ENCODE measurements at regions not wholly inside any gene's neighbourhood (a gene's known extent, or its start where the extent isn't known, plus 50 kb on each side); places are given as distances from the start of the nearest gene placed in this dataset.

- no peak overlapping the region for H3K9ac ChIP-seq
- H3K4me2 ChIP-seq = no peak overlapping the region
Measured at GRCh38 chr1:29830916-29831315, 594.6 kb downstream of the PTPRU start.

GRCh38 chr1:29830383-29830782 is 594.1 kb downstream of the PTPRU start:
- Histone ChIP-seq H3K4me2 (no peak overlapping the region), H3K9ac (no peak overlapping the region), H2AFZ (ENCODE audit: low read depth) (no peak overlapping the region), H3K36me3 (ENCODE audit: insufficient read depth) (no peaks in the 10 kb centered on the region), H3K4me3 (IDR thresholded peaks at IDR 0.05; ENCODE audit: insufficient read depth, low read depth, low read length) (no peak overlapping the region), H3K79me2 (ENCODE audit: insufficient read depth, low read depth) (no peaks in the 10 kb centered on the region), H3K27ac (no peak overlapping the region), H3K27me3 (ENCODE audit: insufficient read depth, low read depth) (0 out of 2 replicates have a peak, but pooled peaks cover 3% of the 10 kb centered on the region), H4K20me1 (ENCODE audit: insufficient read depth) (no peaks in the 10 kb centered on the region), H3K4me1 (ENCODE audit: low read depth, poor library complexity, severe bottlenecking) (no peaks in the 10 kb centered on the region)
- no peak for TF ChIP-seq CTCF (conservative IDR thresholded peaks at IDR 0.05; ENCODE audit: low read depth, low read length)

More at GRCh38 chr1:29830916-29831315, 594.6 kb downstream of the PTPRU start:
- Histone ChIP-seq H3K27me3 (ENCODE audit: insufficient read depth, low read depth) (0 out of 2 replicates have a peak, but pooled peaks cover 3% of the 10 kb centered on the region), H3K27ac (no peak overlapping the region), H3K4me3 (IDR thresholded peaks at IDR 0.05; ENCODE audit: insufficient read depth, low read depth, low read length) (no peak overlapping the region), H4K20me1 (ENCODE audit: insufficient read depth) (no peaks in the 10 kb centered on the region), H2AFZ (ENCODE audit: low read depth) (no peak overlapping the region), H3K4me1 (ENCODE audit: low read depth, poor library complexity, severe bottlenecking) (no peaks in the 10 kb centered on the region), H3K36me3 (ENCODE audit: insufficient read depth) (no peaks in the 10 kb centered on the region), H3K79me2 (ENCODE audit: insufficient read depth, low read depth) (no peaks in the 10 kb centered on the region)
- TF ChIP-seq CTCF (conservative IDR thresholded peaks at IDR 0.05; ENCODE audit: low read depth, low read length) = no peak

GRCh38 chr1:29829448-29830344 is 593.4 kb downstream of the PTPRU start:
- H2AFZ ChIP-seq (ENCODE audit: low read depth) = no peak overlapping the region
- H4K20me1 ChIP-seq (ENCODE audit: insufficient read depth) = no peaks in the 10 kb centered on the region
- no peaks in the 10 kb centered on the region for H3K27me3 ChIP-seq (ENCODE audit: insufficient read depth, low read depth)
- no peak overlapping the region for H3K4me2 ChIP-seq
- no peaks in the 10 kb centered on the region for H3K79me2 ChIP-seq (ENCODE audit: insufficient read depth, low read depth)
- no peaks in the 10 kb centered on the region for H3K36me3 ChIP-seq (ENCODE audit: insufficient read depth)
- no peak for TF ChIP-seq CTCF (conservative IDR thresholded peaks at IDR 0.05; ENCODE audit: low read depth, low read length)
- no peak overlapping the region for H3K27ac ChIP-seq
- no peak overlapping the region for H3K9ac ChIP-seq
- H3K4me3 ChIP-seq (IDR thresholded peaks at IDR 0.05; ENCODE audit: insufficient read depth, low read depth, low read length) = no peak overlapping the region
- H3K4me1 ChIP-seq (ENCODE audit: low read depth, poor library complexity, severe bottlenecking) = no peaks in the 10 kb centered on the region

- H4K20me1 ChIP-seq (ENCODE audit: insufficient read depth) = no peaks in the 10 kb centered on the region
- no peak overlapping the region for H3K9ac ChIP-seq
- no peaks in the 10 kb centered on the region for H3K36me3 ChIP-seq (ENCODE audit: insufficient read depth)
- TF ChIP-seq CTCF (conservative IDR thresholded peaks at IDR 0.05; ENCODE audit: low read depth, low read length) = no peak
- no peak overlapping the region for H2AFZ ChIP-seq (ENCODE audit: low read depth)
- H3K4me1 ChIP-seq (ENCODE audit: low read depth, poor library complexity, severe bottlenecking) = no peaks in the 10 kb centered on the region
- no peaks in the 10 kb centered on the region for H3K79me2 ChIP-seq (ENCODE audit: insufficient read depth, low read depth)
- H3K4me2 ChIP-seq = no peak overlapping the region
- H3K27ac ChIP-seq = no peak overlapping the region
- no peak overlapping the region for H3K4me3 ChIP-seq (IDR thresholded peaks at IDR 0.05; ENCODE audit: insufficient read depth, low read depth, low read length)
- no peaks in the 10 kb centered on the region for H3K27me3 ChIP-seq (ENCODE audit: insufficient read depth, low read depth)
Measured at GRCh38 chr1:29828526-29829447, 592.5 kb downstream of the PTPRU start.

Data from KMS-11 (cell line).